ENCODE measurements at regions not wholly inside any gene's neighbourhood (a gene's known extent, or its start where the extent isn't known, plus 50 kb on each side); places are given as distances from the start of the nearest gene placed in this dataset.

DNA sequence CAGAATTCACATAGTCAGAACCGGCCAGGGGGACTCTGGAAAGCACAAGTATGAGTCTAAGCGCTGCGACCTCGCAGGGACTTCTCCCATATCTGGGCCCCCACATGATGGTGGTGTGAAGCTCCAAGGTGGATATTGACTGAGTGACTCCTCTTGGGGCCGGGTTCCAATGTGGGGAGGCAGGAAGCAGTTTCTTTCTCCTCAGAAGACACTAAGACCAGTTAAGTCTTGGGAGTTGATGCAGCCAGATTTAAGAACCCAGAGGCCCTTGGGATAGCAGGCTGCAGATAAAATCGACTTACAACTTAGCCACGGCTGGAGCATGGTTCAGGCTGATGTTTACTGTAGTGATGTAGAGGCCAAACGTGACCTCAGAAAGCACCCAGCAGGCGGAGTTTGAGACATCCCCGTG is 55.4 kb upstream of the KLF13 start:
- ChIA-PET POLR2A (no interaction called here), CTCF (no interaction called here)
- H3K4me1 ChIP-seq (ENCODE audit: control insufficient read depth, extremely low read depth, insufficient read depth, low read length) = no peaks in the 10 kb centered on the region
- no peak for FAIRE-seq
- H4K20me1 ChIP-seq (replicated peaks; ENCODE audit: control insufficient read depth, extremely low read depth, insufficient read depth, low read length) = no peaks in the 10 kb centered on the region
- H3K4me3 ChIP-seq (replicated peaks in 1 of 3; ENCODE audit: insufficient read depth in 1 of 3, low read depth in 1 of 3, low read length in 3 of 3) = no peak overlapping the region
- intact Hi-C loops (cut with micrococcal nuclease) (no loop called here), dilution Hi-C loops (cut with MboI; ENCODE audit: extremely low pct_ligation_motif_present, low sequenced_read_pairs) (no loop called here)
- H2AFZ ChIP-seq (ENCODE audit: low read depth, low read length) = no peak overlapping the region
- H3K27me3 ChIP-seq (ENCODE audit: control insufficient read depth in 2 of 2, insufficient read depth in 2 of 2, low read length in 2 of 2) = no peaks in the 10 kb centered on the region
- H3K9me3 ChIP-seq (replicated peaks; ENCODE audit: control insufficient read depth, insufficient read depth, low read length) = no peaks in the 10 kb centered on the region
- H3K36me3 ChIP-seq (ENCODE audit: control insufficient read depth in 2 of 2, extremely low read depth in 1 of 2, insufficient read depth in 2 of 2, low read length in 2 of 2) = no peaks in the 10 kb centered on the region
- no peaks in the 10 kb centered on the region for H3K79me2 ChIP-seq (ENCODE audit: control insufficient read depth, insufficient read depth, low read length)
- no peak for DNase-seq (ENCODE audit: low read depth, low spot score)
- no peak overlapping the region for H3K4me2 ChIP-seq (ENCODE audit: insufficient read depth, low read length)
- no peak overlapping the region for H3K27ac ChIP-seq (ENCODE audit: insufficient read depth, low read depth, low read length)
- no peaks in the 10 kb centered on the region for H3K9me1 ChIP-seq (replicated peaks; ENCODE audit: control insufficient read depth, extremely low read depth, insufficient read depth, low read length)
- TF ChIP-seq EZH2 (IDR thresholded peaks at IDR 0.05; ENCODE audit: borderline replicate concordance, low read depth, low read length, severe bottlenecking) (no peak), MYC (IDR thresholded peaks at IDR 0.05; ENCODE audit: low read depth, low read length) (no peak), MAX (IDR thresholded peaks at IDR 0.05; ENCODE audit: insufficient read depth, insufficient read length) (no peak), POLR2A (IDR thresholded peaks at IDR 0.05; ENCODE audit: low read depth, low read length) (no peak), FOS (IDR thresholded peaks at IDR 0.05; ENCODE audit: borderline replicate concordance, insufficient read depth, low read length) (no peak), CTCF (IDR thresholded peaks at IDR 0.05; ENCODE audit: extremely low read depth in 1 of 2, insufficient read depth in 1 of 2, low read depth in 1 of 2, low read length in 2 of 2) (no peak), POLR2AphosphoS5 (IDR thresholded peaks at IDR 0.05; ENCODE audit: insufficient read depth, low read depth, low read length) (no peak), JUN (IDR thresholded peaks at IDR 0.05; ENCODE audit: borderline replicate concordance, insufficient read depth, insufficient read length, low read depth) (no peak), GATA2 (IDR thresholded peaks at IDR 0.05; ENCODE audit: insufficient read depth, insufficient read length, low read depth, low read length) (no peak)
- no TSS peak for BruUV-seq (replicated peaks)
- H3K9ac ChIP-seq (replicated peaks; ENCODE audit: extremely low read depth, insufficient read depth, low read length) = no peak overlapping the region
